ENCODE measurements at regions not wholly inside any gene's neighbourhood (a gene's known extent, or its start where the extent isn't known, plus 50 kb on each side); places are given as distances from the start of the nearest gene placed in this dataset.

GRCh38 chr1:118788463-118788862 lies 199.7 kb downstream of the TBX15 start:
- no peak for TF ChIP-seq POLR2A (IDR thresholded peaks at IDR 0.05)
- TF ChIP-seq, protein P1, sequence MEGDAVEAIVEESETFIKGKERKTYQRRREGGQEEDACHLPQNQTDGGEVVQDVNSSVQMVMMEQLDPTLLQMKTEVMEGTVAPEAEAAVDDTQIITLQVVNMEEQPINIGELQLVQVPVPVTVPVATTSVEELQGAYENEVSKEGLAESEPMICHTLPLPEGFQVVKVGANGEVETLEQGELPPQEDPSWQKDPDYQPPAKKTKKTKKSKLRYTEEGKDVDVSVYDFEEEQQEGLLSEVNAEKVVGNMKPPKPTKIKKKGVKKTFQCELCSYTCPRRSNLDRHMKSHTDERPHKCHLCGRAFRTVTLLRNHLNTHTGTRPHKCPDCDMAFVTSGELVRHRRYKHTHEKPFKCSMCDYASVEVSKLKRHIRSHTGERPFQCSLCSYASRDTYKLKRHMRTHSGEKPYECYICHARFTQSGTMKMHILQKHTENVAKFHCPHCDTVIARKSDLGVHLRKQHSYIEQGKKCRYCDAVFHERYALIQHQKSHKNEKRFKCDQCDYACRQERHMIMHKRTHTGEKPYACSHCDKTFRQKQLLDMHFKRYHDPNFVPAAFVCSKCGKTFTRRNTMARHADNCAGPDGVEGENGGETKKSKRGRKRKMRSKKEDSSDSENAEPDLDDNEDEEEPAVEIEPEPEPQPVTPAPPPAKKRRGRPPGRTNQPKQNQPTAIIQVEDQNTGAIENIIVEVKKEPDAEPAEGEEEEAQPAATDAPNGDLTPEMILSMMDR (IDR thresholded peaks at IDR 0.05): no peak
